Activated CD8-positive, alpha-beta memory T cell treated with anti-CD3 and anti-CD28 coated beads, Interleukin-2, amount 50 U/mL, for 24 hours (primary cell): ENCODE measurements at regions not wholly inside any gene's neighbourhood (a gene's known extent, or its start where the extent isn't known, plus 50 kb on each side); places are given as distances from the start of the nearest gene placed in this dataset.

ENCODE experiments used
- DNase-seq: peaks from one replicate; pipeline ENCODE4 v3.0.0-alpha.2; 2020; ENCODE audit errors: extremely low read depth

- no peak for DNase-seq
These were observed 134.5 kb downstream of the VEGFA start for GRCh38 chr6:43904311-43905123.

GRCh38 chr6:43903739-43904290 lies 133.8 kb downstream of the VEGFA start:
- DNase-seq = no peak

DNA sequence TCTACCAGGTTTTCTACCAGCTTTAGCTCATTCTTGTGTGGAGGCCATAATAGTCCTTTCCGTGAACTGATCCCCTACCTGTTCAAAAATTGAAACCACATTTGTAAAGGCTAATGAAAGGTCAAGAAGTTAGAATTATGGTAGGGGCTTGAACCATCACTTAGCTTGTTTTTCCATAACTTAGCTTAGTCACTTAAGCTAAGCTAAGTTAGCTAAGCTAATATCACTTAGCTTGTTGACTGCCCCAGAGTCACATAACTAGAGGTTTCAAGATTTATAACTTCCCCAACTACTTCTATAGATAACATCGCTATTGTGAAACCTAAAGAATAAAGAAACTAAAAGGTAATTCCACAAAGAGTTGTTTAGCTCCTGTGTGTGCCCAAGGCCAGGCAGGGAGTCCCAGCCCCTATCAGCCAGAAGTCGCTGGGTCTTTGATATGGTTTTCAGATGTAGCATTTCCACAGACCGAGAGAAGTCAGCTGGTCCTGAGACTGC lies 131.8 kb downstream of the VEGFA start:
- DNase-seq = no peak

DNA sequence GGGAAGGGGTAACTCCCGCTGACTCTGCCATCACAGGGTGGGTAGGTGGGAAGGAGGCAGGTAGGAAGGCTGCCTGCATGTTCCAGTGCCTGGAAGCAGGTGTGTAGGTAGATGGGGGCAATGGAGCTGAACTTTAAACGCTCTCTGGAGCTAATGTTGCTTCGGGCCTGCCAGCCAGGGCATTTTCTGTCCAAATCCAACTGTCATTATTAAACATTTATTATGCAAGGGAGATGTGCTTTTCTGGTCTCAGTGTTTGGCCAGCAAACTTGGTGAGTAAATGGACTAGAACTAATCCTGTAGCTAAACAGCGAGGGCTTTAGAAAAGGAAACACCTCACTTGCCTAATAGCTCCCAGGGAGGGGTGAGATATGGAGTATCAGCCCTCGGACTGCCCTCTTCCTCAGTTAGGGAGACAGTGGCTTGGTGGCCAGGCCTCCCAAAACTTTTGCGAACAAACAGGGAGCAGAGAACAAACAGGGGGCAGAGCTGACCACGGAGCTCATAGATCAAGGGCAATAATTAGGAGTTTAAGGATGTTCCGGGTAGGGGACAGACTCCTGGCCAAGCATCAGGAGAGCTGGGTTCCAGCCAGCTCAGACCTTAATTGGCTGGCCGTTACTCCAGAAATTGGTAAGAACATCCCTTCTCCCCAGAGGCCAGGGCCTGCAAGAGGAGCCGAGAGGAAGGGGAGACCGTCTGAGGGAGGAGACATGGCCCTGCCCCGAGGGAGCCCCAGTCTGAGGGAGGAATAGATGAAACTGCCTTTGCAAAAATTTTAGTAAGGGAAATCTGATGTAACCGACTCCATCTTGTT lies 131.1 kb downstream of the VEGFA start:
- DNase-seq = no peak

- DNase-seq = no peak
These were observed 130.5 kb downstream of the VEGFA start for GRCh38 chr6:43900560-43900915.

GRCh38 chr6:43899830-43900229 lies 129.8 kb downstream of the VEGFA start:
- no peak for DNase-seq

DNA sequence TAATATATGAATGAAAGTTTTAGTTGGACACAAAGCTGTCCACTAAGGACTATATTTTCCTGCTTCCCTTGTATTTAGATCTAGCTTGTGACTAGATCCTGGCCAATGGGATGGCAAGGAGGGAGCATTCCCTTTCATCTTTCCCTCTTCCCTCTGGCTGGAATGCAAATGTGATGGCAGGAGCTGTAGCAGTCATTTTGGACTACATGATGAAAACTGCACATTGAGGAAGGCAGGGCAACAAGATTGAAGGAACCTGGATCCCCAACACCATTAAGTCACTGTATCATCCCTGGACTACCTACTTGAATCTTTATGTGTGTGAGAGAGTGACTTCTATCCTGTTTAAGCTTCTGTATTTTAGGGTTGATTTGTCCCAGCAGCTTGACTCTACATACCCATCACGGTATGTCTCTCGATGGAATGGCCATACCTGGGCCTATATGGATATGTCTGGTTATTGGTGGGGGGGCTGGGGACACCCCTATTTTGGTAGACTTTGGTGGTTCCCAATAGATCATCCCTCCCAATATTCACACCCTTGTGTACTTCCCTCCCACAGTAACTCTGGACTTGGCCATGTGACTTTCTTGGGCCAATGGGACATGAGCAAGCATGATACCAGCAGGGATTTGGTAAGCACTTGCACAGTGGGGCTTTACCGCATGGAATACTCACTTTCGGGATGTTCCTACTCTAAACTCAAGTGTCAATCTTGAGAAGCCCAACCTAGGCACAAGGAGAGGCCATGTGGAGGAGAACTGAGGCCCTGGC lies 128.5 kb downstream of the VEGFA start:
- no peak for DNase-seq

- no peak for DNase-seq
These were observed 127.7 kb downstream of the VEGFA start for GRCh38 chr6:43897571-43898302.

DNA sequence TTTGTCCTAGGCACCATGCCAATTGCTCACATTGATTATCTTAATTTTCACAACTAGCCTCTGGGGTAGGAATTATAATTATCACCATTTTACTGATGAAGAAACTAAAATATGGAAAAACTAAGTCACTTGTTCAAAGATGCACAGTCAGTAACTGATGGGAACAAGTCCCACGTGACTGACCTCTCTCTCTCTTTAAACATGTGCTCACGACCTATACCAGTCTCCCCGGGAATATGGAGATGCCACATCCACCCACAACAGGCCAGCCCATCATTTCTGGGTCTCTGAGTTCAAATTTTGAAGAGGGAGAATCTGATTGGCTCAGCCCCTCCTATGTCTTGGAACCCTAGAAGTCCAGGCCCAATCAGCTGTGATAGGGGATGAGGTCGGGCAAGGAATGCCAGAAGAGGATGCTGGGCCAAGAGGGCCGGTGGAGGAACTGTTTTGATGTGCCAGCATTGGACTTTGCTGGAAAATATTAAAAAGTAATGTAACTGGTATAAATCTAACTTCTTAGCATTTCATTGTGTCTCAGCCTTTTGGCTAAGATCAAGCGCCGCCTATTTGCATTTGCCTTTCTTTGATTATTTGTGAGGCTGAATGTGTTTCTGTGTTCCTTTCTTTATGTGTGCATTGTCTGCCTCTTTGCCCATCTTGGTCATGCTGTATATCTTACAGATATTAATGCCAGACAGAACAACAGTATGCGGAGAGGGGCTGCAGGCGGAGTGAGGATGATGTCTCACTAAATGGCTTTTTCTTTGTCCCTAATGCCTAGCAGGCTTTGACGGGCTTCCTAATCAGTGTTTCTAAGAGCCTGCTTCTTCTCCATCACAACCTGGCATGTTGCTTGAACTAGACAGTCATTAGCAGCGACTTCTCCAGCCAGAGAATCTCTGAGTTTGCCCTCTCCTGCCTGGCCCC lies 126.6 kb downstream of the VEGFA start:
- no peak for DNase-seq

DNA sequence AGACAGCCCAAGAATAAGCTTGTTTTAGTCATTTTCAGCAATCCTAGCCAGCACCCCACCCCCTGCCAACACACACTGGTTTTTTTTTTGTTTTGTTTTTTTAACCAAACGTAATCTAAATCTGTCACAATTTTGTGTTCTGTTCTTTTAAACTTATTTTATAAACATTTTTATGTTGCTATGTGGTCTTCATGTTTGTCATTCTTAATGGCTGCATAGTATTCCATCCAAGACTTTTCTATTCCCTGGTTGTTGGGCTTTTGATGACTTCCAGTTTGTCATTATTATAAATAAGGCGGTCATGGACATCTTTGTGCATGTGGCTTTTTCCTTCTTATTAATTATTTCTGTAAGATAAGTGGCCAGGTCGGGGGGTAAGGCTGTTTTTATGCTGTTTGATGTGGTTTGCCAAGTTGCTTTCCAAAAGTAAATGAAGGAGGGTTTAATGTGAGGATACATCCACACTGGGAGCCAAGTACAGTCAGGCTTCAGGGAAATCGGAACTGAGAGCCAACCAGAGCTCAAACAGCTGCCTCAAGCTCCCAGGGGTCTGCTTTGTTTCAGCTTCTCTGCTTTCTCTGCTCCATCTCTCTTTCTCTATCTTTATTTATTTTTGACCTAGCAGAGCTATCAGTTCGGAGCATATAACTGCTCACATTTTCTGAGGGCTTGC lies 125.8 kb downstream of the VEGFA start:
- no peak for DNase-seq

- DNase-seq = no peak
These were observed 123.1 kb downstream of the VEGFA start for GRCh38 chr6:43893073-43893472.

DNA sequence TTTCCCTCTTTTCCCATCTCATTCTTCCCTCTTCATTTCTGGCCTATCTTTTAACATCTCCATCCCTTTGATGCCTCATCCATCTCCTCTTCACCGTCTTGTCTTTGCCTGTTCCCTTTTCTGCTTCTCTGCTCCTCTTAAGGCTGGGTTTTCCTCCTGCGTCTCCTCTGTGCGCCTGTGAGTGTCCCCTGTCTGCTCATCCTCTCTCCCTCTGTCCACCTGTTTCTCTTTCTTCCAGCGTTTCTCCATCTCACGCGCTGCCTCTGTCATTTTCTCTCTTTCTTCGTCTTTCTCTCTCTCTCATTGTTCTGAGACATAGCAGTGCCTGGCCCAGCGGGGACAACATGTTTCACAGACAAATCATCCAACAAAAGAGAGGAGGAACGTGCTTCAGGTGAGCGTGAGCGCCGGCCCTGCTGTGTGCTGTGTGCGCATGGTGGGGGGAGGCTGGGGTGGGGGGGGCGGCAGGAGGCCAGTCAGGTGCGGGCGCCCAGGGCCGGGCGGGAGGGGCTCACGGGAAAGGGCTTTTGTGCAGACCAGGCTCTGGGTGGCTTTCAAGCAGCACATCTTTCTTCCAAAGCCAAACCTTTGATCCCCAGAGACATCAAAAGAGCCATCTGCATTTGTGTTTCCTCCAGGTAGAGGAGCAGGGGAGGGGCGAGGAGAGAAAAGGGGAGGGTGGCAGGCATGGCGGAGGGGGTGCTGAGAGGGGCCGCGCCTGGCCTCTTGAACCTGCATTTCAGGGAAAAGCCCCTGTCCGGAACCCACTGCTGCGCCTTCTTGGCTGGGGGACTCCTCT lies 121.3 kb downstream of the VEGFA start:
- no peak for DNase-seq

GRCh38 chr6:43890197-43891062 lies 120.4 kb downstream of the VEGFA start:
- DNase-seq = no peak

DNA sequence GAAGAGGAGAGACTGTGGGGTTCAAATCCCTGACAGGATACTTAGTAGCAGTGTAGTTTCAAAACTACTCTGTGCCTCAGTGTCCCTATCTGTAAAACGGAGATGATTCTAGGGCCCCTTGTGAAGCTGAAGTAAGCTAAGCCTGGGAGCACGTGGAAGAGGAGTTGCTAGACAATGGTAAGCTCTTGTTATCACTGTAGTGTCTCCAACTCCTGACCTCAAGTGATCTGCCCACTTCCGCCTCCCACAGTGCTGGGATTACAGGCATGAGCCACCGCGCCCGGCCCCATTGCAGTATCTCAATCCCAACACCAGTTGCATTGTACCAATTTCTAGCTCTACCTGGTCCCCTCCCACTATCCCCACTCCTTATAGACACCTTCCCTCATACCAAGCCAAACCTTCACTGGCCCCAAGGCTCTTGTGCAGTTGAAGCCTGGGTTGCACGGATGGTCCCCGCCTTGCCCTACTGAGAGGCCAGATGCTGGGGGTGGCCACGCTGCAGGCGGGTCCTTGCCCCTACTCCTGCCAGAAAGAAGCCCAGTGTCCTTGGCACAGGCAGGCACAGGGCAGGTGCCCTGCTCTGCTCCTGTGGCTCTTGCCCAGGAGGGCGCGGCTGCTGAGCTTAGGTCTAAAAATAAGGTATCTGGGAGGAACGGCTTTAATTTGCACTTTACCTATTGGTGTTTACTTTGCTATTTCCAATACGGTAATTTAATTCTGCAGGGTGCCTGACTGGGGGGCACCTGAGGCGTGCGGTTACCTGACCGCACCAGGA lies 118.1 kb downstream of the VEGFA start:
- no peak for DNase-seq

- DNase-seq = no peak
These were observed 117.4 kb downstream of the VEGFA start for GRCh38 chr6:43887340-43887858.

DNA sequence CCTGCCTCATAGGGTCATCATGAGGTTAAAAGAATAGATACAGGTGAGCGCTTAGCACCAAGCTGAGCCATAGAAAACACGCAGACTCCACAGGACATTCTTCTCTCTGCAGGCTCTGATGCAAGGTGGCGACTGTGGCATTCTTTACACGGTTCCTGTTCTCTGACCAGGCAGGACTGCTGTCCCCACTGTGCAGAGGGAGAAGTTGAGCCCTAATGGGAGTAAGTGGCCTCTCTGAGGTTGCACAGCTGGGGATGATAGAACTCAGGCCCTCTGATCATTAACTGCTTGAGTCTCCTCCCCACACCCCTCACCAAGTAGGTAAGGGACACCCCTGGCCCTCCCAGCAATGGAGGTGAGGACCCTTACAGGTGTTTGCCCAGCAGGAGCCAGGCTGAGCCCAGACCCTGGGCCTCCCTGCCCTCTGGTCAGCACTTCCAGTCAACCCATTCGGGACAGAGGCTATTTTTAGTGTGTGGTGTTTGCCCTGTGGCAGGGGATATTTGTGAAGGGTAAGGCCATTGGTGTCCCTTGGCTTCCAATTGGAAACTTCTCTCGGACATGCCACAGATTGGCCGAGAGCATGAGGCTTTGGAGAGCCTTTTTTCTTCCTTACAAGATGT lies 116.8 kb downstream of the VEGFA start:
- DNase-seq = no peak
